GM19467 (cell line): ENCODE measurements at regions not wholly inside any gene's neighbourhood (a gene's known extent, or its start where the extent isn't known, plus 50 kb on each side); places are given as distances from the start of the nearest gene placed in this dataset.

Experiments
- ATAC-seq: cut with Tn5 transposase; IDR thresholded peaks from one replicate; pipeline ENCODE4 v1.9.1; 2021; ENCODE audit warnings: mild to moderate bottlenecking, moderate library complexity; ENCODE audit not compliant: unreplicated experiment

GRCh38 chr4:34619531-34620162, 1624.7 kb downstream of the ARAP2 start:
- no peak for ATAC-seq

- ATAC-seq, result no peak
Measured at GRCh38 chr4:34628471-34628870, 1615.8 kb downstream of the ARAP2 start.

GRCh38 chr4:34629451-34629850, 1614.9 kb downstream of the ARAP2 start:
- ATAC-seq, result no peak

- ATAC-seq, result no peak
Measured at GRCh38 chr4:34633241-34633640, 1611.1 kb downstream of the ARAP2 start.

GRCh38 chr4:34636623-34637022, 1607.7 kb downstream of the ARAP2 start:
- no peak for ATAC-seq

- no peak for ATAC-seq
Measured at GRCh38 chr4:34643476-34643875, 1600.8 kb downstream of the ARAP2 start.

- ATAC-seq, result no peak
Measured at GRCh38 chr4:34644579-34645115, 1599.7 kb downstream of the ARAP2 start.

GRCh38 chr4:34649716-34650115, 1594.6 kb downstream of the ARAP2 start:
- no peak for ATAC-seq

- no peak for ATAC-seq
Measured at GRCh38 chr4:34664051-34664450, 1580.3 kb downstream of the ARAP2 start.

- ATAC-seq, result no peak
Measured at GRCh38 chr4:34676400-34676799, 1567.9 kb downstream of the ARAP2 start.

- no peak for ATAC-seq
Measured at GRCh38 chr4:34678431-34678830, 1565.9 kb downstream of the ARAP2 start.

GRCh38 chr4:34679228-34679627, 1565.1 kb downstream of the ARAP2 start:
- no peak for ATAC-seq

GRCh38 chr4:34709564-34709963, 1534.8 kb downstream of the ARAP2 start:
- ATAC-seq, result no peak

- no peak for ATAC-seq
Measured at GRCh38 chr4:34718576-34719245, 1525.6 kb downstream of the ARAP2 start.

- ATAC-seq, result no peak
Measured at GRCh38 chr4:34720571-34720970, 1523.7 kb downstream of the ARAP2 start.

- ATAC-seq, result no peak
Measured at GRCh38 chr4:34721835-34722234, 1522.5 kb downstream of the ARAP2 start.

GRCh38 chr4:34723605-34724004, 1520.7 kb downstream of the ARAP2 start:
- ATAC-seq, result no peak

GRCh38 chr4:34724491-34724890, 1519.8 kb downstream of the ARAP2 start:
- no peak for ATAC-seq

- no peak for ATAC-seq
Measured at GRCh38 chr4:34731070-34731469, 1513.2 kb downstream of the ARAP2 start.

GRCh38 chr4:34732176-34732950, 1512.0 kb downstream of the ARAP2 start:
- ATAC-seq, result no peak

- ATAC-seq, result no peak
Measured at GRCh38 chr4:34733185-34733941, 1511.0 kb downstream of the ARAP2 start.
